Stimulated activated naive B cell treated with anti-CD40 and anti-IgM and Interleukin-4, amounts not matched to agents 10 μg/mL and 1 μg/mL and 100 μg/mL, for 72 hours (primary cell): ENCODE measurements at regions not wholly inside any gene's neighbourhood (a gene's known extent, or its start where the extent isn't known, plus 50 kb on each side); places are given as distances from the start of the nearest gene placed in this dataset.

Source experiments
- ATAC-seq, 2 donors: fragments of 150-1000 bp; cut with Tn5 transposase; replicated peaks; 2 replicates each; pipeline ENCODE4 v1.10.0; 2021; ENCODE audit warnings: moderate library complexity in 1 of 2
- DNase-seq: peaks from one replicate; pipeline ENCODE4 v3.0.0; 2021
- H3K27ac Mint-ChIP-seq: one replicate; pipeline ENCODE4 v1.8.0; 2022; ENCODE audit warnings: mild to moderate bottlenecking, mixed read lengths
- H3K27me3 Mint-ChIP-seq, 2 donors: one replicate each; pipeline ENCODE4 v1.8.0; 2022; ENCODE audit warnings: mixed read lengths in 2 of 2
- H3K36me3 Mint-ChIP-seq, 2 donors: one replicate each; pipeline ENCODE4 v1.8.0; 2022; ENCODE audit warnings: mixed read lengths in 2 of 2, mild to moderate bottlenecking in 1 of 2
- H3K4me1 Mint-ChIP-seq, 2 donors: one replicate each; pipeline ENCODE4 v1.8.0; 2022; ENCODE audit warnings: mixed read lengths in 2 of 2, mild to moderate bottlenecking in 1 of 2
- H3K4me3 Mint-ChIP-seq, 2 donors: one replicate each; pipeline ENCODE4 v1.8.0; 2022; ENCODE audit warnings: mild to moderate bottlenecking in 2 of 2, mixed read lengths in 2 of 2, moderate library complexity in 1 of 2
- H3K9me3 Mint-ChIP-seq, 2 donors: one replicate each; pipeline ENCODE4 v1.8.0; 2022; ENCODE audit warnings: mixed read lengths in 2 of 2, mild to moderate bottlenecking in 1 of 2

GRCh38 chr12:17108877-17109541, 503.0 kb upstream of the LMO3 start:
- DNase-seq = no peak
- Mint-ChIP-seq H3K4me3 (no peak overlapping the region), H3K36me3 (no peaks in the 10 kb centered on the region), H3K9me3 (peaks cover under 1 to 6% of the 10 kb centered on the region in 2 donors), H3K27ac (no peak overlapping the region), H3K27me3 (no peaks in the 10 kb centered on the region), H3K4me1 (no peaks in the 10 kb centered on the region)
- ATAC-seq = no peak

DNA sequence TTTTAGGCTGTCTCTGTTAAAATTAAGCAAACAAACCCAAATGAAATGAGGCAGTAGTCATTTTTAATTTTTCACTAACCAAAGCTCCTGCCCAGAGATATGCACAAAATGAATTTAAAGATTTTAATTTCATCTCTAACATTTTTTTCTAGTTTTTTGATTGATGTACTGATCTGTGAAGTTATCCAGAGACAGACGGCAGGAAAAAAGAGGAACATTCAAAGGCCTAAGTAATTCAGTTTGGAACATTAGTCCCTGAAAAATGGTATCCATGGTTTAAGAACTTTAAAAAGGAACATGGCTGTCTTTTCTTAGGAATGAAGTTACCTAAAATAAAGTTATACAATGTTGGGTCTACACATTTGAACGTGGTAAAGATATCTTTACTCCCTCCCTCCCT, 498.8 kb upstream of the LMO3 start:
- H3K4me3 Mint-ChIP-seq = no peak overlapping the region
- H3K36me3 Mint-ChIP-seq = no peaks in the 10 kb centered on the region
- DNase-seq (no peak), ATAC-seq (no peak)
- H3K27me3 Mint-ChIP-seq = no peaks in the 10 kb centered on the region
- no peak overlapping the region for H3K27ac Mint-ChIP-seq
- H3K9me3 Mint-ChIP-seq = peaks cover 4 to 11% of the 10 kb centered on the region in 2 donors
- no peaks in the 10 kb centered on the region for H3K4me1 Mint-ChIP-seq

- H3K9me3 Mint-ChIP-seq = peaks cover 4 to 11% of the 10 kb centered on the region in 2 donors
- H3K4me1 Mint-ChIP-seq = no peaks in the 10 kb centered on the region
- DNase-seq (no peak), ATAC-seq (no peak)
- no peak overlapping the region for H3K27ac Mint-ChIP-seq
- H3K36me3 Mint-ChIP-seq = no peaks in the 10 kb centered on the region
- no peak overlapping the region for H3K4me3 Mint-ChIP-seq
- no peaks in the 10 kb centered on the region for H3K27me3 Mint-ChIP-seq
These were observed 491.7 kb upstream of the LMO3 start for GRCh38 chr12:17097674-17098073.

GRCh38 chr12:17084831-17085230, 478.9 kb upstream of the LMO3 start:
- H3K27ac Mint-ChIP-seq = no peak overlapping the region
- H3K4me1 Mint-ChIP-seq = no peaks in the 10 kb centered on the region
- no peak for DNase-seq
- peaks cover 6 to 11% of the 10 kb centered on the region in 2 donors for H3K9me3 Mint-ChIP-seq
- ATAC-seq = no peak
- no peak overlapping the region for H3K4me3 Mint-ChIP-seq
- no peaks in the 10 kb centered on the region for H3K27me3 Mint-ChIP-seq
- H3K36me3 Mint-ChIP-seq = no peaks in the 10 kb centered on the region

DNA sequence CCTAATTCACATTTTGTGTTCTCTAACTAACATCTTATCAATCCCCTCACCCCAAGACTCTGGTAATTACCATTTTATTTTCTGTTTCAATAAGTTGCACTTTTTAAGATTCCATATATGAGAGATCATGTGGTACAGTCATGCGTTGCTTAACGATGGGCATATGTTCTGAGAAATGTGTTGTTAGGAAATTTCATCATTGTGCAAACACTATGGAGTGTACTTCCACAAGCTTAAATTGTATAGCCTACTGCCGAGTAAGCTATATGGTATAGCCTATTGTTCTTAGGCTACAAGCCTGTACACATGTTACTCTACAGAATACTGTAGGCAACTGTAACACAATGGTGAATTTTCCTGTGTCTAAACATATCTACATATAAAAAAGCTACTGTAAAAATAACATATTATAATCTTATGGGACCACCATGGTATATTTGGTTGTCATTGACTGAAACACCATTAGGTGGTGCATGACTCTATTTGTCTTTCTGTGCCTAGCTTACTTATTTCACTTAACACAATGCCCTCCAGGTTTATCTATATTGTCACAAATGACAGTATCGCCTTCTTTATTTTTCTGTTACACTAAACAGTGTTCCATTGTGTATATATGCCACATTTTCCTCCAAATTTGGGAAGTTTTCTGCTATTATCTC, 473.4 kb upstream of the LMO3 start:
- no peaks in the 10 kb centered on the region for H3K4me1 Mint-ChIP-seq
- no peaks in the 10 kb centered on the region for H3K36me3 Mint-ChIP-seq
- DNase-seq = no peak
- H3K27me3 Mint-ChIP-seq = no peaks in the 10 kb centered on the region
- no peak overlapping the region for H3K27ac Mint-ChIP-seq
- no peak overlapping the region for H3K4me3 Mint-ChIP-seq
- H3K9me3 Mint-ChIP-seq = peaks cover 0 to 2% of the 10 kb centered on the region in 2 donors
- no peak for ATAC-seq

GRCh38 chr12:17077594-17077993, 471.6 kb upstream of the LMO3 start:
- no peak overlapping the region for H3K27ac Mint-ChIP-seq
- no peaks in the 10 kb centered on the region for H3K4me1 Mint-ChIP-seq
- peaks cover 0 to 2% of the 10 kb centered on the region in 2 donors for H3K9me3 Mint-ChIP-seq
- no peak for DNase-seq
- ATAC-seq = no peak
- H3K27me3 Mint-ChIP-seq = no peaks in the 10 kb centered on the region
- no peak overlapping the region for H3K4me3 Mint-ChIP-seq
- H3K36me3 Mint-ChIP-seq = no peaks in the 10 kb centered on the region

- no peak overlapping the region for H3K4me3 Mint-ChIP-seq
- no peak for ATAC-seq
- no peak overlapping the region for H3K27ac Mint-ChIP-seq
- DNase-seq = no peak
- H3K4me1 Mint-ChIP-seq = no peaks in the 10 kb centered on the region
- H3K27me3 Mint-ChIP-seq = no peaks in the 10 kb centered on the region
- H3K9me3 Mint-ChIP-seq = peaks cover 0 to 2% of the 10 kb centered on the region in 2 donors
- no peaks in the 10 kb centered on the region for H3K36me3 Mint-ChIP-seq
These were observed 470.8 kb upstream of the LMO3 start for GRCh38 chr12:17076811-17077210.

- no peak for ATAC-seq
- H3K27me3 Mint-ChIP-seq = no peaks in the 10 kb centered on the region
These were observed 470.2 kb upstream of the LMO3 start for GRCh38 chr12:17076028-17076744.

GRCh38 chr12:17064834-17065233, 458.9 kb upstream of the LMO3 start:
- no peak for ATAC-seq
- Mint-ChIP-seq H3K4me3 (no peak overlapping the region), H3K4me1 (no peaks in the 10 kb centered on the region)

More at GRCh38 chr12:17076028-17076744, 470.2 kb upstream of the LMO3 start:
- Mint-ChIP-seq H3K9me3 (peaks cover 0 to 2% of the 10 kb centered on the region in 2 donors), H3K27ac (no peak overlapping the region), H3K4me1 (no peaks in the 10 kb centered on the region), H3K36me3 (no peaks in the 10 kb centered on the region), H3K4me3 (no peak overlapping the region)
- DNase-seq = no peak

DNA sequence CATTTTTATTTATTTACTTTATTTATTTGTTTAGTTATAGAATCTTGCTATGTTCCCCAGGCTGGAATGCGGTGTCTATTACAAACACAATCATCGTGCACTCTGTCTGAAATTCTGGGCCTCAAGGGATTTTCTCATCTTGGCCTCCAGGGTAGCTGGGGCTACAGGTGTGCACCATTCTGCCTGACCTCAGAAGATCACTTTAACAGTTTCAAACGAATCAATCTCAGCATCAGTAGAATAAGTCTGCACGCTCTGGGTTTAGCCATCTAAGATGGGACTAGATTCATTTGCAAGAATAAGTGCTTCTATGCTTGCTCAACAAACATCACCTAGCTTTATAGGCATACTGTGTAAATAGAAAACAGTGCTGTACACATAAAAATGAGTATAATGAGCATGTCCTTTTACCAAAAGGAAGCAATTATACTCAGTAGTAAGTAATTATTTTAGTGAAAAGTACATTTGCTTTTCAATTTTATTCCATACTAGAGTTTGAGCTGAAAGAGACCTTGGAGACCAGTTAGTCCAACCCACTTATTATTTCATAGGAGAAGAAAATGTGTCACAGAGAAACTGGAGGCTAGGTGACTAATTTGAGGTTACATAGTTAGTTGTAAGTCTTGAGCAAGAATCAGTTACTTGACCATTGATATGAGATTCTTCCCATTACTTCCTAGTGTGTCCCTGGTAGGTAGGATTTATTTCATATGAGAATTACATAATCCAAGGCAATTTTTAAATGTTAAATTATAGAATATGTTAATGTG, 456.5 kb upstream of the LMO3 start:
- DNase-seq (no peak), ATAC-seq (no peak)
- H3K9me3 Mint-ChIP-seq = peaks cover 8 to 23% of the 10 kb centered on the region in 2 donors
- no peak overlapping the region for H3K4me3 Mint-ChIP-seq
- no peaks in the 10 kb centered on the region for H3K4me1 Mint-ChIP-seq
- H3K36me3 Mint-ChIP-seq = no peaks in the 10 kb centered on the region
- H3K27ac Mint-ChIP-seq = no peak overlapping the region
- H3K27me3 Mint-ChIP-seq = no peaks in the 10 kb centered on the region

More at GRCh38 chr12:17064834-17065233, 458.9 kb upstream of the LMO3 start:
- no peak for DNase-seq
- no peaks in the 10 kb centered on the region for H3K27me3 Mint-ChIP-seq
- no peak overlapping the region for H3K27ac Mint-ChIP-seq
- peaks cover 8 to 16% of the 10 kb centered on the region in 2 donors for H3K9me3 Mint-ChIP-seq
- no peaks in the 10 kb centered on the region for H3K36me3 Mint-ChIP-seq

- no peak overlapping the region for H3K4me3 Mint-ChIP-seq
- peaks cover 7 to 12% of the 10 kb centered on the region in 2 donors for H3K9me3 Mint-ChIP-seq
- DNase-seq = no peak
- no peaks in the 10 kb centered on the region for H3K27me3 Mint-ChIP-seq
- H3K4me1 Mint-ChIP-seq = no peaks in the 10 kb centered on the region
- H3K36me3 Mint-ChIP-seq = no peaks in the 10 kb centered on the region
- no peak for ATAC-seq
- H3K27ac Mint-ChIP-seq = no peak overlapping the region
These were observed 454.3 kb upstream of the LMO3 start for GRCh38 chr12:17060260-17060659.

- no peak for ATAC-seq
- H3K36me3 Mint-ChIP-seq = no peaks in the 10 kb centered on the region
- H3K27me3 Mint-ChIP-seq = no peaks in the 10 kb centered on the region
- no peak overlapping the region for H3K4me3 Mint-ChIP-seq
- H3K9me3 Mint-ChIP-seq = peaks cover 4 to 12% of the 10 kb centered on the region in 2 donors
- H3K27ac Mint-ChIP-seq = no peak overlapping the region
- no peak for DNase-seq
- H3K4me1 Mint-ChIP-seq = no peaks in the 10 kb centered on the region
These were observed 450.6 kb upstream of the LMO3 start for GRCh38 chr12:17056546-17056945.

DNA sequence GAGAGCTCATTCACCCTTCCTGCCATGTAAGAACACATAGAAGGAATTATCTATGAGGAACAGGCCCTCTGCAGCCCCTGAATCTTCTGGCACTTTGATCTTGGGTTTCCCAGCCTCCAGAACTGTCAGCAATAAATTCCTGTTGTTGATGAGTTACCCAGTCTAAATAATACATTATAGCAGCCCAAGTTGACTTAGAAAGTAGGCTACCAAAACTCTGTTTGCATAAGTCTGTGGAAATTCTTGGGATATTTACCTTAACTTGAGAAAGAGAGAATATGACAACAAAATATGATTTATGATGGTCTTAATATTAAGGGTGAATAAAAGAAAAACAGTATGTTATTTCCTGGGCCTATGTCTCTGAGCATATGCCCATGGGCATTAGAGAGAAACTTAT, 433.0 kb upstream of the LMO3 start:
- Mint-ChIP-seq H3K9me3 (peaks cover 0 to 4% of the 10 kb centered on the region in 2 donors), H3K4me1 (no peaks in the 10 kb centered on the region), H3K27ac (no peak overlapping the region), H3K4me3 (no peak overlapping the region), H3K36me3 (no peaks in the 10 kb centered on the region), H3K27me3 (no peaks in the 10 kb centered on the region)
- ATAC-seq = no peak
- no peak for DNase-seq

- Mint-ChIP-seq H3K9me3 (peaks cover 0 to 4% of the 10 kb centered on the region in 2 donors), H3K36me3 (no peaks in the 10 kb centered on the region)
- ATAC-seq = no peak
These were observed 429.4 kb upstream of the LMO3 start for GRCh38 chr12:17035372-17035771.

More at GRCh38 chr12:17035372-17035771, 429.4 kb upstream of the LMO3 start:
- no peak for DNase-seq
- no peak overlapping the region for H3K27ac Mint-ChIP-seq
- no peaks in the 10 kb centered on the region for H3K4me1 Mint-ChIP-seq
- no peaks in the 10 kb centered on the region for H3K27me3 Mint-ChIP-seq
- H3K4me3 Mint-ChIP-seq = no peak overlapping the region
